HUES6 (cell line): ENCODE measurements at regions not wholly inside any gene's neighbourhood (a gene's known extent, or its start where the extent isn't known, plus 50 kb on each side); places are given as distances from the start of the nearest gene placed in this dataset.
"Not testable (repeated sequence)": the region's sequence is repeated elsewhere in the genome, so short reads cannot be mapped to it uniquely, and the experiment has no call there.

ENCODE experiments used
- H3K27ac ChIP-seq: 2 replicates; pipeline ENCODE4 v1.7.0; 2013; ENCODE audit warnings: low read depth, mild to moderate bottlenecking, low read length, inconsistent platforms
- H3K27me3 ChIP-seq: 2 replicates; pipeline ENCODE4 v1.6.1; 2013; ENCODE audit warnings: low read length; ENCODE audit not compliant: control insufficient read depth, insufficient read depth
- H3K36me3 ChIP-seq: 2 replicates; pipeline ENCODE4 v1.6.1; 2013; ENCODE audit warnings: low read length; ENCODE audit not compliant: control insufficient read depth, insufficient read depth
- H3K4me1 ChIP-seq: 2 replicates; pipeline ENCODE4 v1.6.1; 2013; ENCODE audit warnings: low read length; ENCODE audit not compliant: control insufficient read depth, insufficient read depth
- H3K4me3 ChIP-seq: 2 replicates; pipeline ENCODE4 v1.5.1; 2013; ENCODE audit warnings: low read depth, low read length
- H3K9ac ChIP-seq: one replicate; pipeline ENCODE4 v1.6.1; 2013; ENCODE audit warnings: mild to moderate bottlenecking, low read length
- H3K9me3 ChIP-seq: 2 replicates; pipeline ENCODE4 v1.6.1; 2013; ENCODE audit warnings: low read depth, low read length; ENCODE audit not compliant: control insufficient read depth, insufficient read depth

DNA sequence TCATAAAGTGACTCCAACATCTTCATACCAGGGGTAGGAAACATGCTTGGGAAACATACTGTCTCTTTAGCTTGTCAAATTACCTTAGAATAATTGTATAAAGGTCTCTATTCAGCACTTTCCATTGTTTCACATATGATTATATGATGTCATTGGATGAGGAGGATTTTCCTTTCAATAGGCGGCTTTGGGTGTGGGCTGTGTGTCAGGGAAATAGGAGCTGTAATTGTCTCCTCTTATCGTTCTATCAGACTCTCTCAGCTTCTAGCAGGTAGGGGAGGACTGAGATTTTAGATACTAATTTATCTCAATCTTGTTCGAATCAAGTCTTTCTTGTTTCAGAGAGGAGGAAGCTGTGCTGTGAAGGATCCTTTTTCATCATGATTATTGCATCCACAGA lies 179.4 kb upstream of the OLIG3 start:
- Histone ChIP-seq H3K27me3 (no peaks in the 10 kb centered on the region), H3K9ac (no peak overlapping the region), H3K27ac (no peak overlapping the region), H3K4me1 (no peaks in the 10 kb centered on the region), H3K36me3 (no peaks in the 10 kb centered on the region), H3K4me3 (no peak overlapping the region), H3K9me3 (no peaks in the 10 kb centered on the region)

DNA sequence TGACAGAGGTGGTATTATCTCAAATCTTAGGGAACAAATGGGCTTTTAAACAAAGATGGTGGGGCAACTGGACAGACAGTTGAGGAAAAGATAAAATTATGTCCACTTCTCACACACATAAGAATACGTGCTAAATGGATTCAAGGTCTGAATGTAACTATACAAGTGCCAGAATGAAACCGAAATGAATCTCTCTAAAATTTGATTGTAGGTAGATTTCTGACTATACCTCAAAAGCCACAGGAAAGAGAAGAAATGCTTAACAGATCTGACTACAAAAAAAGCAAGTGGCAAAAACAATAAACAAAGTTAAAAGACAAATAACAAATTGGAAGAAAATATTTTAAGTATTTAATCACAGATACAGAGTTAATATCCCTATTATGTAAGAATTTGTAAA lies 182.7 kb upstream of the OLIG3 start:
- no peak overlapping the region for H3K9ac ChIP-seq
- no peak overlapping the region for H3K27ac ChIP-seq
- H3K4me1 ChIP-seq = no peaks in the 10 kb centered on the region
- H3K27me3 ChIP-seq = no peaks in the 10 kb centered on the region
- no peaks in the 10 kb centered on the region for H3K36me3 ChIP-seq
- no peak overlapping the region for H3K4me3 ChIP-seq
- no peaks in the 10 kb centered on the region for H3K9me3 ChIP-seq

- no peak overlapping the region for H3K4me3 ChIP-seq
- no peak overlapping the region for H3K27ac ChIP-seq
- H3K4me1 ChIP-seq = no peaks in the 10 kb centered on the region
- no peaks in the 10 kb centered on the region for H3K36me3 ChIP-seq
- no peak overlapping the region for H3K9ac ChIP-seq
- no peaks in the 10 kb centered on the region for H3K27me3 ChIP-seq
- no peaks in the 10 kb centered on the region for H3K9me3 ChIP-seq
These were observed 183.5 kb upstream of the OLIG3 start for GRCh38 chr6:137677709-137678108.

GRCh38 chr6:137678451-137678850 lies 184.3 kb upstream of the OLIG3 start:
- H3K27ac ChIP-seq = no peak overlapping the region
- H3K27me3 ChIP-seq = no peaks in the 10 kb centered on the region
- H3K9ac ChIP-seq = no peak overlapping the region
- H3K9me3 ChIP-seq = no peaks in the 10 kb centered on the region
- H3K4me1 ChIP-seq = no peaks in the 10 kb centered on the region
- no peaks in the 10 kb centered on the region for H3K36me3 ChIP-seq
- H3K4me3 ChIP-seq = no peak overlapping the region

- no peak overlapping the region for H3K4me3 ChIP-seq
- no peak overlapping the region for H3K9ac ChIP-seq
- no peaks in the 10 kb centered on the region for H3K9me3 ChIP-seq
- H3K36me3 ChIP-seq = no peaks in the 10 kb centered on the region
- H3K27me3 ChIP-seq = no peaks in the 10 kb centered on the region
- H3K27ac ChIP-seq = no peak overlapping the region
- H3K4me1 ChIP-seq = no peaks in the 10 kb centered on the region
These were observed 186.2 kb upstream of the TNFAIP3 start for GRCh38 chr6:137680705-137681346.

DNA sequence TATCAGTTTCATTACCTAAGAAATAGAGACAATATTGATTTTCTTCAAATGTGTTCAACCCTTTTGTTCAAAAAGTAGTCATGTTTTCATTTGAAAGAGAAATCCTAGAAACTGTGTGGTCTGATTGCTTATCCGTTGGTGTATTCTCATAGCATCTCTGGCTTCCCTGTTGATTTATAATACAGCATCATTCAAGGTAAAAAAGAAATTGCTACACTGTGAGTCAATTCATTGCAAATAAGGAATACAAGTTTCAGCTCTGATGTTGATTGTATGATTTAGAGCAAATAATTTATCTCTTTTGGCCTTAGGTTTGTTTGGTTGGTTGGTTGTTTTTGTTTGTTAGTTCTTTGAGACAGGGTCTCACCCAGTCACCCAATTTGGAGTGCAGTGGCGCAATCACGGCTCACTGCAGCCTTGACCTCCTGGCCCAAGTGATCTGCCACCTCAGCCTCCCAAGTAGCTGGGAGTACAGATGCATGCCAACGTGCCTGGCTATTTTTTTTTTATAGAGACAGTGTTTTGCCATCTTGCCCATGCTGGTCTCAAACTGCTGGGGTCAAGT lies 185.5 kb upstream of the TNFAIP3 start:
- no peaks in the 10 kb centered on the region for H3K9me3 ChIP-seq
- no peak overlapping the region for H3K27ac ChIP-seq
- no peaks in the 10 kb centered on the region for H3K36me3 ChIP-seq
- H3K4me3 ChIP-seq = no peak overlapping the region
- H3K27me3 ChIP-seq = no peaks in the 10 kb centered on the region
- H3K4me1 ChIP-seq = no peaks in the 10 kb centered on the region
- no peak overlapping the region for H3K9ac ChIP-seq

GRCh38 chr6:137682658-137683057 lies 184.4 kb upstream of the TNFAIP3 start:
- H3K4me1 ChIP-seq, H3K36me3 ChIP-seq, H3K27me3 ChIP-seq, H3K27ac ChIP-seq, H3K4me3 ChIP-seq, H3K9me3 ChIP-seq, H3K9ac ChIP-seq: not testable (repeated sequence)

GRCh38 chr6:137683916-137684315 lies 183.1 kb upstream of the TNFAIP3 start:
- H3K4me1 ChIP-seq = no peaks in the 10 kb centered on the region
- no peaks in the 10 kb centered on the region for H3K36me3 ChIP-seq
- no peak overlapping the region for H3K9ac ChIP-seq
- no peaks in the 10 kb centered on the region for H3K9me3 ChIP-seq
- no peak overlapping the region for H3K27ac ChIP-seq
- no peaks in the 10 kb centered on the region for H3K27me3 ChIP-seq
- H3K4me3 ChIP-seq = no peak overlapping the region

DNA sequence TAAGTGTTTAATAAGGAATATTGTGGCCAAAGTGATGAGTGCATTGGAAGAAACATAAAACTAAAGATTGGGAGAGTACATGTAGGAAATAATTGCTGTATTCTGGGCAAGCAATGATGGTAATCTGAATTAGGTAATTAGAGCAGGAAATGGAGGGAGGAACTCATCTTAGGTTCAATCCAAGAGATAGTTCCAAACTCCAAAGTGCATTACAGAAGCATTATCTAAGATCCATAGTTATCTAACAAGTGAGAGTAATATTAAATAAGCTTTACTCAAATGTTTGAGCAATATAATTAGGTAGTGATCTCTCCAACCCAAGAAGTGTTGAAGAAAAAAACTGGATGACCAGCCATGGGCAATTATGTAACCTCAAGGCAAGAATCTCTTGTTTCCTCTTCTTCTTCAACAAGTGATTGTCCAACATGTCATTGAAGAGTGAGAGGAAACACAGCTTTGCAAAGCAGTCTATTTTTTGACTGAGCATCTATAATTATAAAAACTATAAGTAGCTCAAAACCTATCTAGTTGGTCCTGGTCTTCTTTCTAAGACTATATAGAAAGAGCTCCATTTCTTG lies 181.2 kb upstream of the TNFAIP3 start:
- no peaks in the 10 kb centered on the region for H3K36me3 ChIP-seq
- H3K27ac ChIP-seq = no peak overlapping the region
- no peaks in the 10 kb centered on the region for H3K27me3 ChIP-seq
- H3K9me3 ChIP-seq = no peaks in the 10 kb centered on the region
- H3K4me3 ChIP-seq = no peak overlapping the region
- no peak overlapping the region for H3K9ac ChIP-seq
- no peaks in the 10 kb centered on the region for H3K4me1 ChIP-seq

DNA sequence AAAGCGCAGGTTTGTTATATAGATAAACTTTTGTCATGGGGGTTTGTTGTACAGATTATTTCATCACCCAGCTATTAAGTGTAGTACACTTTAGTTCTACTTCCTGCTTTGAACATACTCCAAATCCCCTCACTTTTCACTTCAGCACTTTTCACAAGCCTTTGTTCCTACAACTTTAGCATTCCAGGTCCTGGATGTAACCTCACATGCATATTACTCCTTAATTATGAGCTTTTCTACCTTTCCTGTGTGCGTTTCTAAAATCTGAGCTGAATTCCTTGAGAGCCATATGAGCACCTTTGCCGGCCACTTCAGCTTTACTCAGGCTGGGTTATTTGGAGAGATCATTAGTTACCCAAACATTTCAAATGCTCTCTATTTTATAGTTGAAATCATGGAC lies 179.2 kb upstream of the TNFAIP3 start:
- Histone ChIP-seq H3K27ac (no peak overlapping the region), H3K9me3 (no peaks in the 10 kb centered on the region), H3K27me3 (no peaks in the 10 kb centered on the region), H3K36me3 (no peaks in the 10 kb centered on the region), H3K9ac (no peak overlapping the region), H3K4me1 (no peaks in the 10 kb centered on the region), H3K4me3 (no peak overlapping the region)

GRCh38 chr6:137688230-137688971 lies 178.7 kb upstream of the TNFAIP3 start:
- Histone ChIP-seq H3K36me3 (no peaks in the 10 kb centered on the region), H3K27ac (no peak overlapping the region), H3K4me1 (no peaks in the 10 kb centered on the region), H3K4me3 (no peak overlapping the region), H3K27me3 (no peaks in the 10 kb centered on the region), H3K9me3 (no peaks in the 10 kb centered on the region), H3K9ac (no peak overlapping the region)
